ENCODE measurements at regions not wholly inside any gene's neighbourhood (a gene's known extent, or its start where the extent isn't known, plus 50 kb on each side); places are given as distances from the start of the nearest gene placed in this dataset.

GRCh38 chr2:173654896-173655265 is 300.2 kb downstream of the CDCA7 start:
- TF ChIP-seq CTCF (conservative IDR thresholded peaks at IDR 0.05; ENCODE audit: low read length) (no peak), EZH2phosphoT487 (IDR thresholded peaks at IDR 0.05; ENCODE audit: borderline replicate concordance) (no peak)
